ENCODE measurements at regions not wholly inside any gene's neighbourhood (a gene's known extent, or its start where the extent isn't known, plus 50 kb on each side); places are given as distances from the start of the nearest gene placed in this dataset.

GRCh38 chr1:201683397-201683796, 144.5 kb downstream of the NAV1 start:
- Mint-ChIP-seq H3K27ac (no peak overlapping the region), H3K4me1 (peaks cover 52% of the 10 kb centered on the region), H3K9me3 (no peaks in the 10 kb centered on the region), H3K4me3 (no peak overlapping the region), H3K27me3 (ENCODE audit: insufficient read depth, low read depth) (peaks cover 2% of the 10 kb centered on the region), H3K36me3 (no peaks in the 10 kb centered on the region)
- Histone ChIP-seq H3K27ac (no peak overlapping the region), H3K4me2 (no peak overlapping the region), H3K27me3 (no peaks in the 10 kb centered on the region), H3K79me2 (ENCODE audit: low read depth) (no peaks in the 10 kb centered on the region), H3K4me1 (peaks cover 29% of the 10 kb centered on the region), H3K4me3 (no peak overlapping the region), H3K9ac (no peak overlapping the region), H3F3A (ENCODE audit: low read depth) (peaks cover 13% of the 10 kb centered on the region), H3K9me3 (ENCODE audit: low read depth) (no peaks in the 10 kb centered on the region), H4K20me1 (ENCODE audit: low read depth) (no peaks in the 10 kb centered on the region), H3K36me3 (no peaks in the 10 kb centered on the region), H2AFZ (replicated peaks) (no peak overlapping the region)
- DNase-seq (ENCODE audit: low spot score) = no peak
- TF ChIP-seq EZH2 (IDR thresholded peaks at IDR 0.05) = no peak
- no peak for TF ChIP-seq EZH2phosphoT487 (IDR thresholded peaks at IDR 0.05)
- TF ChIP-seq CTCF (IDR thresholded peaks at IDR 0.05) = no peak

GRCh38 chr1:201685485-201685884, 143.5 kb upstream of the IPO9 start:
- Histone ChIP-seq H3K27me3 (no peaks in the 10 kb centered on the region), H3K79me2 (ENCODE audit: low read depth) (no peaks in the 10 kb centered on the region), H3K4me3 (no peak overlapping the region), H3K27ac (no peak overlapping the region), H2AFZ (replicated peaks) (no peak overlapping the region), H3K9me3 (ENCODE audit: low read depth) (no peaks in the 10 kb centered on the region), H3K9ac (no peak overlapping the region), H3K4me2 (no peak overlapping the region), H3F3A (ENCODE audit: low read depth) (no peaks in the 10 kb centered on the region), H3K36me3 (no peaks in the 10 kb centered on the region), H4K20me1 (ENCODE audit: low read depth) (no peaks in the 10 kb centered on the region), H3K4me1 (peaks cover 21% of the 10 kb centered on the region)
- TF ChIP-seq CTCF (IDR thresholded peaks at IDR 0.05) (no peak), EZH2 (IDR thresholded peaks at IDR 0.05) (no peak), EZH2phosphoT487 (IDR thresholded peaks at IDR 0.05) (no peak)
- H3K36me3 Mint-ChIP-seq = no peaks in the 10 kb centered on the region
- no peaks in the 10 kb centered on the region for H3K9me3 Mint-ChIP-seq
- peaks cover 2% of the 10 kb centered on the region for H3K27me3 Mint-ChIP-seq (ENCODE audit: insufficient read depth, low read depth)
- H3K4me3 Mint-ChIP-seq = no peak overlapping the region
- H3K4me1 Mint-ChIP-seq = peaks cover 44% of the 10 kb centered on the region
- no peak for DNase-seq (ENCODE audit: low spot score)
- H3K27ac Mint-ChIP-seq = peak overlapping the region; percentile 35

- H3K79me2 ChIP-seq (ENCODE audit: low read depth) = no peaks in the 10 kb centered on the region
- peak; percentile 29 for DNase-seq (ENCODE audit: low spot score)
These were observed 142.1 kb upstream of the IPO9 start for GRCh38 chr1:201686714-201687455.

More at GRCh38 chr1:201686714-201687455, 142.1 kb upstream of the IPO9 start:
- Histone ChIP-seq H3K9me3 (ENCODE audit: low read depth) (no peaks in the 10 kb centered on the region), H3K36me3 (no peaks in the 10 kb centered on the region), H3K9ac (no peak overlapping the region), H3K4me2 (peak overlapping the region; percentile 28), H3K27me3 (no peaks in the 10 kb centered on the region), H3F3A (ENCODE audit: low read depth) (no peaks in the 10 kb centered on the region), H3K4me1 (peaks cover 21% of the 10 kb centered on the region), H4K20me1 (ENCODE audit: low read depth) (no peaks in the 10 kb centered on the region), H2AFZ (replicated peaks) (no peak overlapping the region), H3K27ac (no peak overlapping the region), H3K4me3 (no peak overlapping the region)
- H3K4me1 Mint-ChIP-seq = peaks cover 39% of the 10 kb centered on the region
- no peaks in the 10 kb centered on the region for H3K36me3 Mint-ChIP-seq
- no peak overlapping the region for H3K4me3 Mint-ChIP-seq
- peaks cover 8% of the 10 kb centered on the region for H3K27me3 Mint-ChIP-seq (ENCODE audit: insufficient read depth, low read depth)
- TF ChIP-seq EZH2phosphoT487 (IDR thresholded peaks at IDR 0.05) (no peak), CTCF (IDR thresholded peaks at IDR 0.05) (no peak), EZH2 (IDR thresholded peaks at IDR 0.05) (no peak)
- H3K9me3 Mint-ChIP-seq = no peaks in the 10 kb centered on the region
- H3K27ac Mint-ChIP-seq = no peak overlapping the region
